ENCODE measurements at regions not wholly inside any gene's neighbourhood (a gene's known extent, or its start where the extent isn't known, plus 50 kb on each side); places are given as distances from the start of the nearest gene placed in this dataset.
"Not testable (repeated sequence)": the region's sequence is repeated elsewhere in the genome, so short reads cannot be mapped to it uniquely, and the experiment has no call there.

- Mint-ChIP-seq H3K4me1 (peaks cover 24% of the 10 kb centered on the region), H3K9me3 (no peaks in the 10 kb centered on the region)
- peak; percentile 53 for ATAC-seq
Measured at GRCh38 chr17:37820313-37820994, 75.6 kb upstream of the HNF1B start.

GRCh38 chr17:37818689-37819088 is 73.8 kb upstream of the HNF1B start:
- Mint-ChIP-seq H3K36me3 (no peaks in the 10 kb centered on the region), H3K27ac (no peak overlapping the region), H3K4me1 (peaks cover 13% of the 10 kb centered on the region), H3K27me3 (no peaks in the 10 kb centered on the region), H3K9me3 (no peaks in the 10 kb centered on the region), H3K4me3 (no peak overlapping the region)
- ATAC-seq: no peak

More at GRCh38 chr17:37820313-37820994, 75.6 kb upstream of the HNF1B start:
- H3K27me3 Mint-ChIP-seq: no peaks in the 10 kb centered on the region
- H3K27ac Mint-ChIP-seq: peak overlapping the region; percentile 60
- no peaks in the 10 kb centered on the region for H3K36me3 Mint-ChIP-seq
- H3K4me3 Mint-ChIP-seq: no peak overlapping the region

GRCh38 chr17:37816950-37817349 is 72.1 kb upstream of the HNF1B start:
- H3K9me3 Mint-ChIP-seq: no peaks in the 10 kb centered on the region
- no peak overlapping the region for H3K27ac Mint-ChIP-seq
- H3K4me3 Mint-ChIP-seq: no peak overlapping the region
- no peak for ATAC-seq
- no peaks in the 10 kb centered on the region for H3K36me3 Mint-ChIP-seq
- H3K4me1 Mint-ChIP-seq: peaks cover 13% of the 10 kb centered on the region
- H3K27me3 Mint-ChIP-seq: peaks cover 17% of the 10 kb centered on the region

GRCh38 chr17:37815536-37815935 is 70.7 kb upstream of the HNF1B start:
- H3K4me1 Mint-ChIP-seq: peaks cover 6% of the 10 kb centered on the region

GRCh38 chr17:37813751-37814150 is 68.9 kb upstream of the HNF1B start:
- Mint-ChIP-seq H3K27me3 (peaks cover 20% of the 10 kb centered on the region), H3K4me1 (no peaks in the 10 kb centered on the region), H3K4me3 (no peak overlapping the region), H3K36me3 (no peaks in the 10 kb centered on the region), H3K27ac (no peak overlapping the region), H3K9me3 (no peaks in the 10 kb centered on the region)
- no peak for ATAC-seq

More at GRCh38 chr17:37815536-37815935, 70.7 kb upstream of the HNF1B start:
- Mint-ChIP-seq H3K27ac (no peak overlapping the region), H3K36me3 (no peaks in the 10 kb centered on the region), H3K4me3 (no peak overlapping the region), H3K9me3 (no peaks in the 10 kb centered on the region), H3K27me3 (peaks cover 20% of the 10 kb centered on the region)
- ATAC-seq: no peak

- not testable (repeated sequence) for H3K4me1 Mint-ChIP-seq, H3K4me3 Mint-ChIP-seq, H3K27ac Mint-ChIP-seq, ATAC-seq, H3K36me3 Mint-ChIP-seq, H3K9me3 Mint-ChIP-seq
- H3K27me3 Mint-ChIP-seq: peaks cover 20% of the 10 kb centered on the region
Measured at GRCh38 chr17:37808846-37809245, 64.0 kb upstream of the HNF1B start.

- peaks cover 18% of the 10 kb centered on the region for H3K4me1 Mint-ChIP-seq
- no peaks in the 10 kb centered on the region for H3K27me3 Mint-ChIP-seq
- H3K36me3 Mint-ChIP-seq: no peaks in the 10 kb centered on the region
- H3K27ac Mint-ChIP-seq: no peak overlapping the region
- no peak for ATAC-seq
- peaks cover 2% of the 10 kb centered on the region for H3K9me3 Mint-ChIP-seq
- no peak overlapping the region for H3K4me3 Mint-ChIP-seq
Measured at GRCh38 chr17:37802712-37803416, 58.0 kb upstream of the HNF1B start.

- Mint-ChIP-seq H3K4me3 (no peak overlapping the region), H3K27ac (no peak overlapping the region), H3K27me3 (no peaks in the 10 kb centered on the region), H3K4me1 (peaks cover 18% of the 10 kb centered on the region), H3K36me3 (no peaks in the 10 kb centered on the region), H3K9me3 (peaks cover 5% of the 10 kb centered on the region)
- ATAC-seq: no peak
Measured at GRCh38 chr17:37802061-37802595, 57.3 kb upstream of the HNF1B start.

- H3K4me3 Mint-ChIP-seq: no peak overlapping the region
- peaks cover 18% of the 10 kb centered on the region for H3K4me1 Mint-ChIP-seq
- H3K9me3 Mint-ChIP-seq: peaks cover 5% of the 10 kb centered on the region
- no peaks in the 10 kb centered on the region for H3K36me3 Mint-ChIP-seq
- ATAC-seq: no peak
- peak overlapping the region; percentile 49 for H3K27ac Mint-ChIP-seq
- no peaks in the 10 kb centered on the region for H3K27me3 Mint-ChIP-seq
Measured at GRCh38 chr17:37801171-37801570, 56.3 kb upstream of the HNF1B start.

GRCh38 chr17:37797206-37797605 is 52.3 kb upstream of the HNF1B start:
- Mint-ChIP-seq H3K9me3 (peaks cover 5% of the 10 kb centered on the region), H3K36me3 (no peaks in the 10 kb centered on the region), H3K27ac (no peak overlapping the region), H3K4me1 (peaks cover 18% of the 10 kb centered on the region), H3K27me3 (no peaks in the 10 kb centered on the region), H3K4me3 (no peak overlapping the region)
- no peak for ATAC-seq

- ATAC-seq: no peak
- H3K4me1 Mint-ChIP-seq: peaks cover 15% of the 10 kb centered on the region
- H3K4me3 Mint-ChIP-seq: no peak overlapping the region
- H3K27me3 Mint-ChIP-seq: no peaks in the 10 kb centered on the region
- no peak overlapping the region for H3K27ac Mint-ChIP-seq
- peaks cover 5% of the 10 kb centered on the region for H3K9me3 Mint-ChIP-seq
- H3K36me3 Mint-ChIP-seq: no peaks in the 10 kb centered on the region
Measured at GRCh38 chr17:37796076-37796475, 51.2 kb upstream of the HNF1B start.
